NCI-H2196 treated with DMSO at 0.1 percent for 48 hours (cell line): ENCODE measurements at regions not wholly inside any gene's neighbourhood (a gene's known extent, or its start where the extent isn't known, plus 50 kb on each side); places are given as distances from the start of the nearest gene placed in this dataset.
"Not testable (repeated sequence)": the region's sequence is repeated elsewhere in the genome, so short reads cannot be mapped to it uniquely, and the experiment has no call there.

Experiments
- DNase-seq: peaks from one replicate; lab custom pipeline; 2025; ENCODE audit not compliant: unreplicated experiment; lab: John Stamatoyannopoulos, UW

DNA sequence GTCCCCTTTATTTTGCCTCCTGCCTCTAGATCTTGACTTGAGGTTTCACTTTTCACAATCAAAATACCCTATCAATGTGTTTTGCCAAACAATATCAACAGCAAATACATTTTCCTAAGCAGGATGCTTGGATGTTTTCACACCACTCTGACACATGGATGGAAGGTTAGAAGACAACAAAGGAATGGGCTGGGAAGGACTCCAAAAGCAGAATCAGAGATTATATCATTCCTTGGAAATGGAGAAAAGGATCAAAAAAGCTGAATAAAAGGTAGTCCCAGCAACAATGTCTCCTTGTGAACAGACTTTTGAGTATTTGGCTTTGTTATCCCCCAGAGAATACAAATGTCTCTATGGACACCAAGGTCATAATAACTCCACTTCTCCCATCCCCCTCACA lies 170.8 kb downstream of the ETAA1 start:
- no peak for DNase-seq

DNA sequence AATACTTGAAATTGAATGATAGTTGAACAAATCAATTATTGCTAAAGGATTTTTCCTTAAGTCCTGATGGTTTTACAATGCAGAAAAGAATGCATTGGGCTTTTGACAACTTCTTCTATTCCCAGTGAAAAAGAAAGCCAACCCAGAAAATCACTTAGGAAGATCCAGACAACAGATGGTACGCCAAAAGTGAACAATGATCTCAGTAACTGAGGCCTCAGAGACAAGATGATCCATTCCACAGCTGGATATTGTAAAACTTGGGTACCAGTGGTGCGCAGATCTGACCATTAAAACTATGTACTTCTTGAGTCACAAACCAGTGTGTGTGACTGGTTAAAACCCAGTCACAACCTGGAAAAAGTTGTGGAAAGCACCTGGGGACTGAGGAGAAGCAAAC lies 173.5 kb downstream of the ETAA1 start:
- no peak for DNase-seq

DNA sequence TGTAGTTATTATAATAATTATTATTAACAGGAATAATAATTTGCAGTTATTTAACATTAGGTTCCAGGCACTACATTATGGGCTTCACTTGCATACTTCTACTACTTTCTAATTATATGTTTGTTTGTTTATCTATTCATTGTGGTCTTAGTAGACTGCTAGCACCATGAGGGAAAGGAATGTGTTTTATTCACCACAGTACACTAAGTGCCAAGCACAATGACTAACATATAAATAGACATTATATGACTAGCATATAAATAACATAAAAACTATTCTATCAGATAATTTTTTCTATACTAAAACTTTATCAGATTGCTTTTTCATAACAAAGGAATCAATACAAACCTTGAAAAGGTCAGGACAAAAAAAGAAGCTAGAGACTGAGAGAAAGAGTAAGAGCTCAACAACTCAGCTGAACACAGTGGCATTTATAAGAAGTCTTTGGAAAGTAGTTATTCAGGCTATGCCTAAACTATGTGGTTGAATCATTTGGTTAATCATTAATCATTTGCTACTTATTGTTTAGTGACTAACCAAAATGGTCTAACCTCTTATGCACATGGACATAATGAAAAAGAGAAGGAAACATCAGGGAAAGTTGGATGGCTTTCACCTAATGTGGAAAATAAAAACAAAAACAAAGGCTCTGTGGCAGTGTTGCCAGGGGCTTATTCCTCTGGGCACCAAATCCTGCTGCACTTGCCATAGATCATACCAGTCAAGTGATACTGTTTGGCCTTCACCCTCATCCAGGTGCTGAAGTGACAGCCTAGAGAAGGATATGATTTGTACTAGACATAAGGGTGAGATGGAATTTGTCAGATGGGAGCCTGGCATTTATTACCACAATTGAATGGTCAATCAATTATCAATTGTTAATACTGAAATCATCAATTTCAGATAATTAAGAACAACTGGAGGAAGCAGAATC lies 174.9 kb downstream of the ETAA1 start:
- DNase-seq, result no peak

DNA sequence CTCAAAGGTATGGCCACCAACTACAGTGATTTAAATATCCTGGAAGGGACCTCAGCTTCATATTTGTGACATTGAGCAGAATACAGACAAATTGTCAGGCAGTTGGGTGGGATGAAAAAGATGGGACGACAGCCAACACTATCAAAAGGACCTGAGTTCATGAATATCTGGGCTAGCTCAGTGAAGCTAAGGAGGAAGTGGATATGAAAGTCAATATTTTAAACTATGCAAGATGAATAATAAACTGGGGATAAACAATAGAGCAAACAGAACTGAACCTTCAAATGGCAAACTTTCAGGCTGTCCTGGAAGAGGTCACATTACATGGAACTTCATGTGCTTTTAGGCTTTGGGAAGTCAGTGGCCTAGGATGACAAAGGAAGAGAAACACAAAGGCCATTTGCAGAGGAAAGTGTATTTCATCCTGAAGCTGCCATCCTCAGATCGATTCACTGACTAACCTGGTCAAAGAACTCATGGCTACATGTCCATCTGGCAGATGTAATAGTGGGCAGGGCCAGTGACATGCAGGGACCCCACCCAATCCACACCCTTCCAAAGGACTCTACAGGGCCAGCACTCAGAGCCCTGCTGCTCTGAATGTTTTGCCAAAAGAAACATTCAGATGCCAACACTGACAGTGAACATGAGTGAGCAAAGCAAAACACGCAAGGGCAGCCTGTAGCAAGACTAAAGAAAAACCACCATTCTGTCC lies 175.7 kb downstream of the ETAA1 start:
- DNase-seq, result no peak

DNA sequence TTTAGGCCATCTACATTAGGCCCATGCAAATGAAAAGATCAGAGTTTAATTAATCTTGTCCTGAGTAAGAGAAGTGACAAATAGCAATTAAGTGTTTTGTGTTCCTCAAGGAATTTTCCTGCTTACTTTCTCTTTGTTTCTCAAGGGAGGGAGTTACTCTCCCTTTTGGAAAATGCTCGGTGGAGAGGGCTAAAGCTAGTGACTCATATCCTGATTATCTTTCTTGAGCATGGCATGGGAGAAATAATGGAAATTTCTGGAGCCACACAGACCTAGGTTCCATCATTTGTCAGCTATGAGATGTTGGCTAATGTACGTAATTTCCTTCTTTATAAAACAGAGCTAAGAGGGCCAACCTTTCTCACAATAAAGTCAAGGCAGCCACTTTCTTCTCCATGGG lies 177.1 kb downstream of the ETAA1 start:
- DNase-seq, result no peak

DNA sequence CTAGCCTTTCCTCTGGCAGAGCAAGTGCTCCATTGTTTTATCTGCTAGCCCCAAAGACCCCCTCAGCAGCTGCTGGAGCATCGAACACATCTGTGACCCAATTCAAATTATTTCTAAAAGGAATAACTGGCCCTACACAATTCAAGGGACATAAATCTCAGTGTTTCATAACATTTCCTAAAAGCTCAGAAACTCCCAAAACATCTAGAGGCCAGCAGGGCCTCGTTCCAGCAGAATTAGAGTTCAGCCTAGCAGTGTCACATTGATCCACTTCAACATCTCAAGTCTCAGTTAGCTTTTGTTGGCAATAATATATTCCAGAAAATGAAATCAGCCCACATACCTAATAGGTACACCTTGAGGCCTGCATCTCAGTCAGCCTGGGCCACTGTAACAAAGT lies 179.1 kb downstream of the ETAA1 start:
- DNase-seq, result no peak

- DNase-seq, result no peak
Observed at GRCh38 chr2:67576991-67577390, 179.9 kb downstream of the ETAA1 start.

GRCh38 chr2:67579216-67579615 lies 182.1 kb downstream of the ETAA1 start:
- DNase-seq, result no peak

GRCh38 chr2:67579806-67580205 lies 182.7 kb downstream of the ETAA1 start:
- DNase-seq, result no peak

DNA sequence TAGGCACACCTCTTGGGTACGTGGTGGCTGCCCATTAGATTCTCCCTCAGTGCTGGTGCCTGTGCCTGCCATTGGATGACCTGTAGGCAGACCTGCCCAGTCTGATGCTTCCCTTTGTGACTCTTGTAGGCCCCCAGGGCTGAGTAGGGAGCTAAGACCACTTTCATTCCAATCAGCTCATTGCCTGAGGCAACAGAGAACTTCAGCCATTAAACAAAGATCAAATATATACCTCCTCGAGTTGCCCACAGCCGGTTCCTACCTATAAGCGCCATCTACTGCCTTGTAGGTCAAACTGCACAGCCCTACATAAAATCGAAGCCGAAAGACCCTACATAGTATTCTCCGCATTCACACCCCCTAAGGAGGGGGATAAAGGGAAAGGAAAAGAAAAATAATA lies 184.6 kb downstream of the ETAA1 start:
- DNase-seq, result no peak

- DNase-seq, result no peak
Observed at GRCh38 chr2:67583185-67583584, 186.1 kb downstream of the ETAA1 start.

GRCh38 chr2:67585400-67585799 lies 188.3 kb downstream of the ETAA1 start:
- DNase-seq, result no peak

DNA sequence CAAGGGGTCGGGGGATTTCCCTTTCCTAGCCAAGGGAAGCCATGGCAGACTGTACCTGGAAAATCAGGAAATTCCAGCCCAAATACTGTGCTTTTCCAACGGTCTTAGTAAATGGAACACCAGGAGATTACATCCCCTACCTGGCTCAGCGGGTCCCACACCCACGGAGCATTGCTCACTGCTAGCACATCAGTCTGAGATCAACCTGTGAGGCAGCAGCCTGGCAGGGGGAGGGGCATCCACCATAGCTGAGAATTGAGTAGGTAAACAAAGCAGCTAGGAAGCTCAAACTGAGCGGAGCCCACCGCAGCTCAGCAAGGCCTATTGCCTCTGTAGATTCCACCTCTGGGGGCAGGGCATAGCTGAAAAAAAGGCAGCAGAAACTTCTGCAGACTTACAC lies 192.0 kb downstream of the ETAA1 start:
- DNase-seq, result not testable (repeated sequence)

GRCh38 chr2:67594522-67594921 lies 197.4 kb downstream of the ETAA1 start:
- not testable (repeated sequence) for DNase-seq

DNA sequence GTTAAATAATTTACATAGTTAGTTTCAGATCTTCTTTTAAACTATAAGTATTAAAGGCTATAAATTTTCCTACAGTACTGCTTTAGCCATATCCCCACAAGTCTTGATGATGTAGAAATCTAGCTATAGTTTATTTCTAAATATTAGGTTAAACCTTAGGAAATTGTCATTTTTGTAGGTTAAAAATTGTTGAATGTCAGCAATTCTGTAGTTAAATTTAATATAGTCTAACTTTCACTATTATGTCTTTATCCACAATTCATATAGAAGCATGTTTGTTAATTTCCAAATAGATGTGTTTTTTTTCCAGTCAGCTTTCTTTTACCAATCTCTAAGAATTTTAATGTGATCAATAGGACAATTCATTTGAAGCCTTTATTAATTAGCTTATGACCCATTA lies 199.7 kb downstream of the ETAA1 start:
- no peak for DNase-seq

GRCh38 chr2:67599561-67599960 lies 202.4 kb downstream of the ETAA1 start:
- DNase-seq, result no peak

GRCh38 chr2:67600222-67600871 lies 203.2 kb downstream of the ETAA1 start:
- no peak for DNase-seq

- DNase-seq, result no peak
Observed at GRCh38 chr2:67600946-67601345, 203.8 kb downstream of the ETAA1 start.

GRCh38 chr2:67604360-67604759 lies 207.2 kb downstream of the ETAA1 start:
- no peak for DNase-seq

DNA sequence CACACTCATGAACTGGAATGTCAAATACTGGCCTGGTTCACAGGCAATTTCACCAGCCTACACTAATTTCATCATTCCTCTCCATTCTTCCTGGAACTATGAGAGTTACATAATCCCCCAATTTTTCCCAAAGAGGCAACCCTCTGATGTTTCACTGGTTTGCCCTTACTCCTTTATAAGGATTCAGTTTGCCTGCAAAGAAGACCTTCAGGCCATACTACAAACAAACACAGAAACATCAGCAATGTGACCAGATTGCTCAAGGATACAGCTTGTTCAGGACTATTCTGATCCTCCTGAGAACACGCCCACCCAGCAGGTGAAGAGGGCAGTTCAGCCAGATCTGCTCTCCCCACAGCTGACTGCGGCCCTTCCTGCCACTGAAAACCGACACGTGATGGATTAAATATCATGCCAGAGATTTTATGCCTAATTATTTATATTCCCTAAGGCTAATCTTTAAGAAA lies 215.5 kb downstream of the ETAA1 start:
- no peak for DNase-seq

DNA sequence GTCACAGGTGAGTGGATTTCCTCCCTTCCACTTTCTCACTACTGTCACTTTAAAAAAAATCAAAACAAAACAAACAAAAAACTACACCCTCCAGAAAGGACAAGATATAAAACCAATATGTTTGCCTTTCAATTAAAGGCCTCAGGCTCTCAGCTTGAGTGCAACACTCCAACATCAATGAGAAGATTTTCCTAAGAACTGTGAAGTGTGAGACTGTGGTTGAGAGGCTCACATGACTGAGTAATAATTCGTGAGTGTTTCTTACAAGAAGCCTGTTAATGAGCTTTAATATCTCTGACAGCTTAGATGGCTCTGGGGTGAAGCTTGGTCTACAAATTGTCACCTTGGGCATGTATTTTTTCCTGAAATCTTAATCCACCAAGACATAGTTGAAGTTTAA lies 216.1 kb downstream of the ETAA1 start:
- DNase-seq, result no peak

DNA sequence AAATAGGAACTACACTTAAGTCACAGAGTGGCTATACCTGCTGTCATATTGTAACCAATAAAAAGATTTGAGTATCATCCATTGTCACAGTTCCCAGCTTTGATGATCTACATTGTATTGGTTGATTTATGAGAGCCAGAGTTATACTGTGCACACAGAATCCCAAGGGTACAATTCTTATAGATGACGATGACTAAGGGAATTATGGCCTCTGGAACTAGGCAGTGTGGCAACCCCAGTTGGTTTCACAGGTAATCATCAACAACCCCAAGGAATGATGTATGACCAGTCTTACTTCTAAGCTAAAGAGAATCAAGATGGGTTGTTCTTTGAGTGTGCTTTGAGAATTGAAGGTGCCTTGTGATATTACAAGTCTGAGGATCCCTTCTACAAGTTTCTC lies 217.3 kb downstream of the ETAA1 start:
- no peak for DNase-seq
